ENCODE measurements at regions not wholly inside any gene's neighbourhood (a gene's known extent, or its start where the extent isn't known, plus 50 kb on each side); places are given as distances from the start of the nearest gene placed in this dataset.

DNA sequence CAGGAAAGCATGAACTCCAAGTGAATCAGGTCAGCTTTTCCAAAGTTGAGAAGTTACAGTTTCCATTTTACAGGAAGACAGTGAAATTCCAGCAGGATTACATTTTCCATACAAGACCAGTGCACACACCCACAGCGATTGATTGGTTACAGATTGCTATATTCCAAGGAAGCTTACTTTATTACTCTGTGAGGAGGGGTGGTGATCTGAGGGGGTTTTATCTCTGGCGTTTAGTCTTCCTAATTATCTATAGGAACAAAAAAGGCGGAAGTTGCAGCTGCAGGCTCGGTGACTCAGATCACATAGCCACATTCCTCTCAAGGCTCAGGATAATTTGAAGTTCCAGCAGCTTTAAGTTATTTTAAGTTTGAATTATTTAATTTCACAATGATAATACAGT is 450.4 kb upstream of the NMUR2 start:
- no peak overlapping the region for H3K27ac Mint-ChIP-seq
- H3K27me3 Mint-ChIP-seq (ENCODE audit: low read depth) = no peaks in the 10 kb centered on the region
- no peaks in the 10 kb centered on the region for H3K9me3 Mint-ChIP-seq
- DNase-seq (ENCODE audit: low spot score) = no peak
- H3K4me1 Mint-ChIP-seq (ENCODE audit: low read depth) = no peaks in the 10 kb centered on the region
- no peaks in the 10 kb centered on the region for H3K36me3 Mint-ChIP-seq (ENCODE audit: low read depth)
- H3K4me3 Mint-ChIP-seq = no peak overlapping the region

DNA sequence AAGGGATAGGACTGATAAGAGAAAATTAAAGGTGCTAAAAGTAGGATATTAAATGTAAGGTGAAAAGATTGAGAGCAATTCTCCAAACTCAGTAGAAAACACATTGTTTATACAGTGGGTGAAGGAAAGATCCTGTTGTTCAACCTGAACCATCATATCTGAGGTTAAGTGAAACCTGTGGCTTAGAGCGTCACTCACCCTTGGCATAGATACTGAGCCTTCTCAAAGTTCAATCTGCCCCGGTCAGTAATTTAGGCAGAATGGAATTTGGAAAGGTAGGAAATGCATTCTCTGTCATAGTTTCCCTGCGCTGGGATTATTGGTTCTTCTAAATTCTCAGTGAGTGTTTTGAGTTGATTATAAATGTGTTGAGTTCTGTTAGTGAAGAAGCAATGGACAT is 456.2 kb upstream of the NMUR2 start:
- Mint-ChIP-seq H3K36me3 (ENCODE audit: low read depth) (no peaks in the 10 kb centered on the region), H3K27me3 (ENCODE audit: low read depth) (no peaks in the 10 kb centered on the region), H3K9me3 (peaks cover 5% of the 10 kb centered on the region), H3K27ac (no peak overlapping the region), H3K4me3 (no peak overlapping the region), H3K4me1 (ENCODE audit: low read depth) (no peaks in the 10 kb centered on the region)
- no peak for DNase-seq (ENCODE audit: low spot score)

DNA sequence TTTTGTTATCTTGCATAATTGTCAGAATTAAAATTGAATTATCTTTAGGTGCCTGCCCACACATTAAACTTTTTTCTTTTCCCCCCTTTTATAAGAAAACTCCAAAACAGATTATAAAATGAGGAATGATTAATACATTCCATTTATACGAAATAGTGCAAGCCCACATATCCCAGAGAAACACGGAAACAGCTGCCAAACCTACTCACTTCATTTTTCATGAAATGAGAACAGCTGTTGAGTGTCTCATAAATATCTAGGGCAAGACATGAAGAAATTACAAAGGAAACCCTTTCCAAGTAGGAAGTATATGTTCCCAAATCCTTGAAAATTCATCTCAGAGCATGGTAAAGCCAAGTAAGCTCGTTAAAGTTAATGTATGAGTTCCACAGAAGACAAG is 459.4 kb upstream of the NMUR2 start:
- Mint-ChIP-seq H3K36me3 (ENCODE audit: low read depth) (no peaks in the 10 kb centered on the region), H3K4me3 (no peak overlapping the region), H3K27me3 (ENCODE audit: low read depth) (no peaks in the 10 kb centered on the region), H3K4me1 (ENCODE audit: low read depth) (no peaks in the 10 kb centered on the region), H3K27ac (no peak overlapping the region), H3K9me3 (peaks cover 5% of the 10 kb centered on the region)
- no peak for DNase-seq (ENCODE audit: low spot score)

DNA sequence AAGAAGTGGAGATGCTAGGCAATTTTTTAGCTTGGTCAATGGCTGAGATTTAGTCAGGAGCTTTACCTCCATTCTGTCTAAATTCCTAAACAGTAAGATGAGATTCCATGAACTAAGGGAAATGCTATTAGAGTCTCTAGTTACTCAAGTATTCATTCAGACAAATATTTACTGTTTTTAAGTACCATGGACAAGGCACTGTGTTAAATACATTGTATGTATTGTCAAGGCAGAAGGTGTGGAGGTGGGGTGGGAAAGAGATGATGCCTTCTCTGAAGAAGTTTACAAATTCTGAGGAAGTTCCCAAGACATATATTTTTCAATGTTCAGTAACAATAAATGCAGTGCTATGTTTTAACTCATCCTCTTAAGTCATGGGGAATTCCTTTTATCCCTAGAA is 459.9 kb upstream of the NMUR2 start:
- no peak for DNase-seq (ENCODE audit: low spot score)
- no peaks in the 10 kb centered on the region for H3K27me3 Mint-ChIP-seq (ENCODE audit: low read depth)
- no peaks in the 10 kb centered on the region for H3K4me1 Mint-ChIP-seq (ENCODE audit: low read depth)
- no peak overlapping the region for H3K27ac Mint-ChIP-seq
- H3K36me3 Mint-ChIP-seq (ENCODE audit: low read depth) = no peaks in the 10 kb centered on the region
- H3K4me3 Mint-ChIP-seq = no peak overlapping the region
- peaks cover 5% of the 10 kb centered on the region for H3K9me3 Mint-ChIP-seq

DNA sequence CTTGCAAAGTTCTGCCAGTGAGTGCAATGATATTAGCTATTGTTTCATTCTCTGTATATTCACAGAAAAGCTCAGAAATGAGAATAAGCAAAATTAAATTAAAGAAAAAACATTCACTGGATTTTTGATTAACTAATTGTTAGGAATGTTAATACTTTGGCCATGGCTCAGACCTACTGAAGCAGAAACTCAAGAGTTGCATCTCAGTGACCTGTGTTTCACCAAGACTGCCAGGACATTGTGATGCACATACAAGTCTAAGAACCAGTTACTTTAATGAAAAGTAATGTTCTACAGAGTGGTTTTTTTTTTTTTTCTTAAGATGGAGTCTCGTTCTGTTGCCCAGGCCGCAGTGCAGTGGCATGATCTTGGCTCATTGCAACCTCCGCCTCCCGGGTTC is 464.9 kb upstream of the NMUR2 start:
- Mint-ChIP-seq H3K27me3 (ENCODE audit: low read depth) (no peaks in the 10 kb centered on the region), H3K4me1 (ENCODE audit: low read depth) (no peaks in the 10 kb centered on the region), H3K36me3 (ENCODE audit: low read depth) (no peaks in the 10 kb centered on the region), H3K4me3 (no peak overlapping the region), H3K9me3 (peaks cover 8% of the 10 kb centered on the region), H3K27ac (no peak overlapping the region)
- DNase-seq (ENCODE audit: low spot score) = no peak

DNA sequence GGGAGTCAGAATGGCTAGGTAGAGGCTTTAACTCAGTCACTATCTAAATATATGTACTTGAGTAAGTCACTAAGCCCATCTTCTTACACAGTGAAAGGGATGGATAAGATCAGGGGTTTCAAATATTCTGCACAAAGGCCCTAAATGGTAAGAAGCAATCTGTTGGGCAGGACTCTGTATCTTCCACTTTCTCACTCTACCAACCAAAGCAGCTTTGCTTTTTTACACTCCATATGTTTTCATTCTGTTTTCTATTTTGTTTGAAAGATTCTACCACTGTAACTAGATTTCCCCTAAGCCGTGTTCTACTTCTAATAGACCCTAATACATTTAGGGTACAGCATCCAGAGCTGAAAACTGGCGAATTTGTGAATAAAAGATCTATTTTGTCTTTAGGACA is 477.5 kb upstream of the NMUR2 start:
- no peaks in the 10 kb centered on the region for H3K27me3 Mint-ChIP-seq (ENCODE audit: low read depth)
- DNase-seq (ENCODE audit: low spot score) = no peak
- no peaks in the 10 kb centered on the region for H3K36me3 Mint-ChIP-seq (ENCODE audit: low read depth)
- H3K9me3 Mint-ChIP-seq = peaks cover 8% of the 10 kb centered on the region
- H3K27ac Mint-ChIP-seq = no peak overlapping the region
- no peak overlapping the region for H3K4me3 Mint-ChIP-seq
- no peaks in the 10 kb centered on the region for H3K4me1 Mint-ChIP-seq (ENCODE audit: low read depth)

DNA sequence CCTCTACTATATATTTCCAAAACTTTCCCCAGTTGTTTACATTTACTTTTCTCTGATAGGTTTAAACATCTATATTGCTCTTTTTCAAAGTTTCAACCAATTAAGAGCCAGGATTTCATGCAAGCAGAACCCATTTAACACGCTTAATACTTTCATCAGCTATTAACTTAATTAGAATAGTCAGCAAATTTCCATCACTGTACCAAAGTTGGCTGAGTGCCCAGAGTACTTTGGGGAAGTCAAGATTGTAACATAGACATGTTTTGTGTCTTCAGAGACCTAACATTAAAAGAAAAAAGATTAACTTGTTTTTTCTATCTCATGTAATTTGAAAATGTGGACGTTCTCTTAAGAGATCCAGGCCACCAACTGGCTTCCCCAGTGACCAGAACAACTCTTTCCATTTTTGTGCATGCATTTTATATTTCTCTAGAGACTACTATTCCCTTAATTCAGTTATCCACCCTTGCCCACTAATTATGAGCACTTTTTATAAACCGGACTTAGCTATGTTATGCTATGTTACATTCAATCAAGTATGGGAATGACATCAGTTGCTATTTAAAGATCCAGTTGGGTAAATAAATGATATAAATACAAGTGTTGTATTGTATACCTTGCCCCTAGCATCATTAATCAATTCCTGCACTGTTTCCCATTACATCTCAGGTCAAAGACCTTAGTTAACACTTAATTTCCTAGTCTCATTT is 478.1 kb upstream of the NMUR2 start:
- Mint-ChIP-seq H3K4me3 (no peak overlapping the region), H3K27ac (no peak overlapping the region), H3K9me3 (peaks cover 8% of the 10 kb centered on the region), H3K27me3 (ENCODE audit: low read depth) (no peaks in the 10 kb centered on the region), H3K36me3 (ENCODE audit: low read depth) (no peaks in the 10 kb centered on the region), H3K4me1 (ENCODE audit: low read depth) (no peaks in the 10 kb centered on the region)
- DNase-seq (ENCODE audit: low spot score) = no peak

DNA sequence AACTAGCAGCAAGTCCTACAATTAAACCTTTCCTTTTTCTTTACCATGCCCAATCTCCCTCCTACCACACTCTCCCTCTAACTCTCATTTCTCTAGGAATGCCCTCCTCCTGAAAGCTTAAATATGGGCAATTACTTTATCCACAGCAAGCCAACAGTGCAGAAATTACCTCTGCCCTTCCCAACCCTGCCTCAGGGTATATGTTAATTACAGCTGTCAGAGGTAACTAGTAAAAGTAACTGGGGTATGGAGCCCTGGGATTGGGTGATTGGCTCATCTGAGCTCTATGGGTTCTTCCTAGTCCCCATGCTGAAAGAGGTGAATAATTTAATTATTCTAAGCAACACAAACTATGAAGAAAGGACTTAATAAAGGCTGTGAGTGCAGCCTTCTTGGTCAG is 478.9 kb upstream of the NMUR2 start:
- no peak overlapping the region for H3K4me3 Mint-ChIP-seq
- DNase-seq (ENCODE audit: low spot score) = no peak
- H3K27ac Mint-ChIP-seq = no peak overlapping the region
- H3K4me1 Mint-ChIP-seq (ENCODE audit: low read depth) = no peaks in the 10 kb centered on the region
- H3K9me3 Mint-ChIP-seq = peaks cover 8% of the 10 kb centered on the region
- H3K36me3 Mint-ChIP-seq (ENCODE audit: low read depth) = no peaks in the 10 kb centered on the region
- H3K27me3 Mint-ChIP-seq (ENCODE audit: low read depth) = no peaks in the 10 kb centered on the region

DNA sequence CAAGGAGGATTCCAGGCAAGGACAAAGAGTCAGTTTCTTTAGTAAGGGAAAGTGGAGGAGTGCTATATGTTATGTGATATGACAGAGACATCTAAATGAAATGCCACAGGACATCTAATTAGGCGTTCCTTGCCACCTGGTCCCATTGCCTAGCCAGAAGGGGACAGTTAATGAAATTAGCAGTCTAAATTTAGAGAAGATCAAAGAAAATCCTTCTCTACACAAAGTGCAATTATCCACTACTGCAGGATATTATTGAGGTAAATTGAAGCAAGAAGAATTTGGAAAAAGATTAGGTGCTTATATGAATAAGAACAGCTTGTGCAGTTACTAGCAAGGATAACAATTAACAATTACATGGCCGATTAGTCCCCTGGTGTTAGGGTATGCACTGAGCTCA is 495.3 kb upstream of the NMUR2 start:
- no peaks in the 10 kb centered on the region for H3K36me3 Mint-ChIP-seq (ENCODE audit: low read depth)
- no peak for DNase-seq (ENCODE audit: low spot score)
- no peaks in the 10 kb centered on the region for H3K27me3 Mint-ChIP-seq (ENCODE audit: low read depth)
- peaks cover 28% of the 10 kb centered on the region for H3K9me3 Mint-ChIP-seq
- H3K4me1 Mint-ChIP-seq (ENCODE audit: low read depth) = no peaks in the 10 kb centered on the region
- H3K27ac Mint-ChIP-seq = no peak overlapping the region
- no peak overlapping the region for H3K4me3 Mint-ChIP-seq

DNA sequence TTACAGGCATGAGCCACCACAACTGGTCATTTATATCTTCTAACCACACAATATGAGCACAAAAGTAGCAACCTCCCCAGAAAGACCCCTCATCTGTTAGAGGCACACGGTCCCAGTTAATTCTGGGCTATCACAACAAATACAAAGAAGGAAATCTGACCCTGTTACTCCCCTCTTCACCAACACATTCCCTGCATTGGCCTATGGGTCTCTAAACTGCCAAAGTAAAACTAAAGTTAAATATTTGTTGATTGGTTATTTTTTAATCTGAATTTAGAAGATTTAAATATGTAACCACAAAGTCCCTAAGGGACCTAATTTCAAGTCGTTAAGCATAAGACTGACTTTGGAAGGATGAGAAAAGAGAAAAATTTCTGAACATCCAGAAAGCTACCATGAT is 496.7 kb upstream of the NMUR2 start:
- Mint-ChIP-seq H3K27me3 (ENCODE audit: low read depth) (no peaks in the 10 kb centered on the region), H3K36me3 (ENCODE audit: low read depth) (no peaks in the 10 kb centered on the region), H3K27ac (no peak overlapping the region), H3K4me3 (no peak overlapping the region), H3K9me3 (peaks cover 19% of the 10 kb centered on the region), H3K4me1 (ENCODE audit: low read depth) (no peaks in the 10 kb centered on the region)
- DNase-seq (ENCODE audit: low spot score) = no peak

DNA sequence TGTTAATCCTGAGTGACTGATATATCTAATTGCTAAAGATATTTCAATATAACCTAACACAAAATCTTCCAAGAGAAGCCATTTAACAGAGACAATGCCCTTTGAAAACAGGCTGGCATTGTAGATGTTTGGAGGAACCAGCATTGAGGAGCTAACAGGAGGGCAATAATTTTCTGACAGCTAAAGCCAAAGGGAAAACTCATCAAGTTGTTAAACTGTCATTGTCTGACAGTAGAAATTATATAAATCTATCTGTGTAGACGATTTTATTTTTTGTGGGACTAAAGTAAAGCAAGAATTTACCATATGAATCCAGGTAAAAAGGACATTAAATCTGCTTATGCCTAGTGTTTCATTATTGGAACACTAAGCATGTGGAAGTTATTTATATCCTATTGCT is 500.2 kb upstream of the NMUR2 start:
- Mint-ChIP-seq H3K4me3 (no peak overlapping the region), H3K27ac (no peak overlapping the region), H3K9me3 (peaks cover 11% of the 10 kb centered on the region), H3K36me3 (ENCODE audit: low read depth) (no peaks in the 10 kb centered on the region), H3K4me1 (ENCODE audit: low read depth) (no peaks in the 10 kb centered on the region), H3K27me3 (ENCODE audit: low read depth) (no peaks in the 10 kb centered on the region)
- DNase-seq (ENCODE audit: low spot score) = no peak

DNA sequence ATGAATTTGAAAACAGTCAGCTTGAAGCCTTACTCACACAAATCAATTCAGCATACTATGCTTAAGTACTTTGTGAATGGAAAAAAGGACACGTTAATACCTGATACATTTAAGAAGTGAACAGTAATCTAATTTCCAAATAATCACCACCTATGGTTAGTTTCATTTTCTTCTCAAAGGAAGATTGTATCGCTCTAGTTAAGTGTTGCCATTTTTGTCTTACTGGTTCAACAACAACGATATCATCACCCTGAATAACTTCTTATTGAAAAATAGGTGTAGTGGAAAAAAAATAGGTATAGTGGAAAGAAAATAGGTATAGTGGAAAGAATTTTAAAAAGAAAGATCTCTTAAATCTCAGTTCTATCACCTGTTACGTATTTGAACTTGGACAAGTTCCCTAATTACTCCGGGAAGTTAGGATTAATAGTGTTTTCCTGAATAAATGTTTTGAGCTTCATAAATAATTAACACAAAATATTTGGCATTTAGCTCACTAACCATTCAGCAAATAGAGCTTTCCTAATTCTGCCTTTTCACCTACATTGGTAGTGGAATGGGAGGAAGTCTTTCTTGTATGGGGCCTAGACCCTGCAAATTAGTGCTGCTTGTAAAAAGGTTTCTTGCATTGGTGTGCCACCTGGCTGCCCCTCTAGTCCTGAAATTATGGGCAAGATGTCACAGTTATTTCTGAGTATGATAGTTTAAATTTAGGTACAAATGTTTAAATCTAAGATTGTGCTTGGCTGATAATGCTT is 502.6 kb upstream of the NMUR2 start:
- DNase-seq (ENCODE audit: low spot score) = no peak
- peaks cover 14% of the 10 kb centered on the region for H3K9me3 Mint-ChIP-seq
- H3K27ac Mint-ChIP-seq = no peak overlapping the region
- H3K36me3 Mint-ChIP-seq (ENCODE audit: low read depth) = no peaks in the 10 kb centered on the region
- H3K4me3 Mint-ChIP-seq = no peak overlapping the region
- no peaks in the 10 kb centered on the region for H3K27me3 Mint-ChIP-seq (ENCODE audit: low read depth)
- H3K4me1 Mint-ChIP-seq (ENCODE audit: low read depth) = no peaks in the 10 kb centered on the region

DNA sequence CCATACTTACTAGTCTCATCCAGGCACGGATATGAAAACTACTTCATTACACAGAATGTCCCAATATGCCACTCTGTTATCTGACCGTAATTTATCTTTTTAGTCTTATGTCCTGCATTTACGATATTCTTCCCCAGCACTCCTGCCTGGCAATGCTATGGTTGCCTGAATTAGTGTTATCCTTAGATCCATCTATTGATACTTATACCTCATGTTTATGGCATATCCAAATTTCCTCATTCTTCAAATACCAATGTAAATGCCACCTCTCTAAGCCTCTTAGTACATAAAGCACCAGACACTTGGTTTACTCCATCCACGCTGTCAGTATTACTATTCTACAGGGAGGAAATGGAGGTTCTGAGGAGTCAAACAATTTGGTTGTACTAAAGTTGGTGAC is 507.8 kb upstream of the NMUR2 start:
- H3K4me3 Mint-ChIP-seq = no peak overlapping the region
- no peak for DNase-seq (ENCODE audit: low spot score)
- H3K27ac Mint-ChIP-seq = no peak overlapping the region
- no peaks in the 10 kb centered on the region for H3K27me3 Mint-ChIP-seq (ENCODE audit: low read depth)
- no peaks in the 10 kb centered on the region for H3K4me1 Mint-ChIP-seq (ENCODE audit: low read depth)
- H3K36me3 Mint-ChIP-seq (ENCODE audit: low read depth) = no peaks in the 10 kb centered on the region
- H3K9me3 Mint-ChIP-seq = peaks cover 34% of the 10 kb centered on the region

DNA sequence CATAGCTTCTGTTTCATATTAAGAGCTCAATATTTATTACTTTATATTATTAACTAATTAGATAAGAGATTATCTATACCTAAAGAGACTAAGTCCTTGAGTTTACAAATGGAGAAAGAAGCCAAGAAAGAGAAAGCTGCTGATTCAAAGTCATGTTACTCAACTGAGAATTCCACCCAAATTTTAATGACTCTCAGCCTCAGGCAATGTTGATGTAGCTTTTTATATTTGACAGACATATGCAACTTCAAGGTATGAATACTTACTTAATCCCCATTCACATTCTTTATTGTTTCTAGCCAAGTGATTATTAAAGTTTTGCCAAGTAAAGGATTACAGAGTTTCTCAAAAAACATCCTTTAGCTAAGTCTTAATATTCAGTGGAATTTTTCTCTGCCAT is 527.5 kb upstream of the NMUR2 start:
- H3K36me3 Mint-ChIP-seq (ENCODE audit: low read depth) = no peaks in the 10 kb centered on the region
- no peak overlapping the region for H3K4me3 Mint-ChIP-seq
- no peak overlapping the region for H3K27ac Mint-ChIP-seq
- DNase-seq (ENCODE audit: low spot score) = no peak
- H3K9me3 Mint-ChIP-seq = peaks cover 18% of the 10 kb centered on the region
- no peaks in the 10 kb centered on the region for H3K27me3 Mint-ChIP-seq (ENCODE audit: low read depth)
- no peaks in the 10 kb centered on the region for H3K4me1 Mint-ChIP-seq (ENCODE audit: low read depth)

DNA sequence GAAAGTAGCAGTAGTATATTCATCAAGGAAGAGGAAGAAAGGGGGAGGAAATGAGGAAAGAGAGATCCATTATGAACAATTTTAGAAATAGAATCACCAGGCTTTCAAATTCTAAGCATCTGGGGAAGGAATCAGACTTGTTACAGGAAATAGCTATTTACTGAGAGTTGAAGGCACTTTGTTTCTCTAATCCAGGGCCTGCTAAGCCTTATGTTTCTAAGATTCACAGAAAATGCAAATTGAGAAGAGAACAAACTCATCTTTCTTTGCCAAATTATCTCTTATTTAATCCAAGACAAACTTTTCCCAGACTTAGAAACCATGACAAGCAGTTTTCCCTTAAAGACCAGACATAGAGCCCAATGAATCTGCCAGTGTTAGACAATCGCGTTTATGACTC is 528.0 kb upstream of the NMUR2 start:
- no peaks in the 10 kb centered on the region for H3K27me3 Mint-ChIP-seq (ENCODE audit: low read depth)
- H3K36me3 Mint-ChIP-seq (ENCODE audit: low read depth) = no peaks in the 10 kb centered on the region
- H3K27ac Mint-ChIP-seq = no peak overlapping the region
- H3K4me1 Mint-ChIP-seq (ENCODE audit: low read depth) = no peaks in the 10 kb centered on the region
- H3K4me3 Mint-ChIP-seq = no peak overlapping the region
- no peak for DNase-seq (ENCODE audit: low spot score)
- H3K9me3 Mint-ChIP-seq = peaks cover 18% of the 10 kb centered on the region
